ENCODE measurements at regions not wholly inside any gene's neighbourhood (a gene's known extent, or its start where the extent isn't known, plus 50 kb on each side); places are given as distances from the start of the nearest gene placed in this dataset.

DNA sequence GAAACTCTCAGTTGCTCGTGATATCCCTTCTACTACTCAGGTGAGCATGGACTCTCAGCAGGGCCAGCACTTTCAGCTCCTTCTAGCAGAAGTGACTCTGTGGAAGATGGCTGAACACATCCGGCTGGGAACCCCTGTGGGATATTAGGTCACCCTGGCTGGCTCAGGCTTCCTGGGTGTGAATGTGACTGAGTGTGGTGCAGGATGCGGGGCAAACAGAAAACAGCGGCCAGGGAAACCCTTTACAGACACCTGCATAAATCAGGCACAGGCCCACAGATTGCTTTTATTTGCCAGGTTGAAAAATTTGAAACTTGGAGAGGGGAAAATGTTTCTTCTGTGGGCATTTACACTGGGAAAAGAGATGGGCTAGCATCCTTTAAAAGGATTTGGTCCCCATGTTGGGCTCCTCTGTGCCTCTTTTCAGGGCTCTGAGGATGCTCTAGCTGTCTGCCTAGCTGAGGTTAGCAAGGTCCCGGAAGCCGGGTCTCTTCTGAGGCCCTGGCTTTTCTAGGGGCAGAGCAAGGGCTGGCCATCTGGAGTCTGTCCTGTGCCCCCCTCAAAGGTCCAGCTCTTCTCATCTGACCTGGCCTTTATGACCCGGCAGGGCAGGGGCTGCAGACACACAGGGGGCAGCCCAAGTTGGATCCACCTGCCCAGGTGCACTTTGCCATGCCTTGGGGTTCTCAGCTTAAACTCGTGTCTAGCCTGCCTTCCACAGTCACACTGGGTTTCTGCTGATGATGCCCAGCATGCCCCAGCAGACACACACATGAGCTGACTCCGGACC is 243.0 kb downstream of the SIPA1L2 start:
- H3K9me1 ChIP-seq (ENCODE audit: insufficient read depth, low read length), result peaks cover 2% of the 10 kb centered on the region
- H3K9me3 ChIP-seq (ENCODE audit: control insufficient read depth, insufficient read depth, low read length), result no peaks in the 10 kb centered on the region
- H3K56ac ChIP-seq (ENCODE audit: extremely low read depth, insufficient read depth, low read length), result no peak overlapping the region
- peaks cover 5% of the 10 kb centered on the region; the same call in 1 of the 2 replicates for H3K4me1 ChIP-seq (ENCODE audit: control insufficient read depth, insufficient read depth, low read length)
- no peak overlapping the region for H4K8ac ChIP-seq (ENCODE audit: low read depth in 2 of 2, low read length in 2 of 2)
- no peak overlapping the region for H2BK5ac ChIP-seq (ENCODE audit: low read depth, low read length, poor library complexity, severe bottlenecking)
- H3K4me2 ChIP-seq (ENCODE audit: low read depth, low read length), result no peak overlapping the region
- no peaks in the 10 kb centered on the region for H3K36me3 ChIP-seq (ENCODE audit: control insufficient read depth, insufficient read depth, low read length)
- H3K9ac ChIP-seq (ENCODE audit: low read depth, low read length), result no peak overlapping the region
- ATAC-seq (ENCODE audit: low read depth), result no peak
- H3K27ac ChIP-seq (ENCODE audit: insufficient read depth, low read length), result no peak overlapping the region
- dilution Hi-C loops (cut with HindIII; ENCODE audit: low sequenced_read_pairs, unreplicated experiment), result no loop called here
- H4K91ac ChIP-seq (ENCODE audit: insufficient read depth, low read depth, low read length), result no peak overlapping the region
- no peaks in the 10 kb centered on the region for H3K79me1 ChIP-seq (ENCODE audit: low read depth in 1 of 2, low read length in 2 of 2)
- DNase-seq, result no peak
- POLR2A ChIA-PET (ENCODE audit: unreplicated experiment), result no interaction called here
- H2BK20ac ChIP-seq (ENCODE audit: low read depth, low read length), result no peak overlapping the region
- no peak overlapping the region for H3K18ac ChIP-seq (ENCODE audit: low read depth, low read length)
- H4K20me1 ChIP-seq (ENCODE audit: insufficient read depth, low read length), result no peaks in the 10 kb centered on the region
- no peak overlapping the region for H2AFZ ChIP-seq (replicated peaks; ENCODE audit: low read length, poor library complexity)
- intact Hi-C loops (cut with micrococcal nuclease), result no loop called here
- no peak overlapping the region for H2AK9ac ChIP-seq (replicated peaks; ENCODE audit: low read depth, low read length, poor library complexity)
- no peak overlapping the region for H3K23ac ChIP-seq (ENCODE audit: low read depth, low read length)
- no peaks in the 10 kb centered on the region for H3K27me3 ChIP-seq (ENCODE audit: control insufficient read depth, insufficient read depth, low read length)
- CTCF ChIA-PET, result no interaction called here
- H3K4ac ChIP-seq (ENCODE audit: low read depth, low read length), result no peak overlapping the region
- BruUV-seq (replicated peaks), result no TSS peak
- no peak overlapping the region for H4K5ac ChIP-seq (ENCODE audit: low read depth, low read length)
- no peak overlapping the region for H3K14ac ChIP-seq (replicated peaks; ENCODE audit: low read depth, low read length)
- TF ChIP-seq BHLHE40 (IDR thresholded peaks at IDR 0.05; ENCODE audit: low read depth, low read length) (no peak), MAFK (IDR thresholded peaks at IDR 0.05; ENCODE audit: low read depth, low read length) (no peak), NFE2L2 (IDR thresholded peaks at IDR 0.05; ENCODE audit: low read depth, low read length) (no peak), MAZ (IDR thresholded peaks at IDR 0.05; ENCODE audit: borderline replicate concordance, low read depth, low read length) (no peak), MXI1 (IDR thresholded peaks at IDR 0.05; ENCODE audit: borderline replicate concordance, low read depth, low read length) (no peak), RCOR1 (IDR thresholded peaks at IDR 0.05; ENCODE audit: insufficient replicate concordance, low read length) (no peak), RFX5 (IDR thresholded peaks at IDR 0.05; ENCODE audit: low read depth, low read length) (no peak), SMC3 (IDR thresholded peaks at IDR 0.05; ENCODE audit: low read depth, low read length) (no peak), CEBPB (IDR thresholded peaks at IDR 0.05; ENCODE audit: low read depth, low read length) (no peak), FOS (IDR thresholded peaks at IDR 0.05; ENCODE audit: low read depth, low read length) (no peak), RAD21 (IDR thresholded peaks at IDR 0.05; ENCODE audit: low read length) (no peak)
- TF ChIP-seq, protein P1, sequence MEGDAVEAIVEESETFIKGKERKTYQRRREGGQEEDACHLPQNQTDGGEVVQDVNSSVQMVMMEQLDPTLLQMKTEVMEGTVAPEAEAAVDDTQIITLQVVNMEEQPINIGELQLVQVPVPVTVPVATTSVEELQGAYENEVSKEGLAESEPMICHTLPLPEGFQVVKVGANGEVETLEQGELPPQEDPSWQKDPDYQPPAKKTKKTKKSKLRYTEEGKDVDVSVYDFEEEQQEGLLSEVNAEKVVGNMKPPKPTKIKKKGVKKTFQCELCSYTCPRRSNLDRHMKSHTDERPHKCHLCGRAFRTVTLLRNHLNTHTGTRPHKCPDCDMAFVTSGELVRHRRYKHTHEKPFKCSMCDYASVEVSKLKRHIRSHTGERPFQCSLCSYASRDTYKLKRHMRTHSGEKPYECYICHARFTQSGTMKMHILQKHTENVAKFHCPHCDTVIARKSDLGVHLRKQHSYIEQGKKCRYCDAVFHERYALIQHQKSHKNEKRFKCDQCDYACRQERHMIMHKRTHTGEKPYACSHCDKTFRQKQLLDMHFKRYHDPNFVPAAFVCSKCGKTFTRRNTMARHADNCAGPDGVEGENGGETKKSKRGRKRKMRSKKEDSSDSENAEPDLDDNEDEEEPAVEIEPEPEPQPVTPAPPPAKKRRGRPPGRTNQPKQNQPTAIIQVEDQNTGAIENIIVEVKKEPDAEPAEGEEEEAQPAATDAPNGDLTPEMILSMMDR (conservative IDR thresholded peaks at IDR 0.05; ENCODE audit: low read depth, low read length), result no peak
- TF ChIP-seq, protein P2, sequence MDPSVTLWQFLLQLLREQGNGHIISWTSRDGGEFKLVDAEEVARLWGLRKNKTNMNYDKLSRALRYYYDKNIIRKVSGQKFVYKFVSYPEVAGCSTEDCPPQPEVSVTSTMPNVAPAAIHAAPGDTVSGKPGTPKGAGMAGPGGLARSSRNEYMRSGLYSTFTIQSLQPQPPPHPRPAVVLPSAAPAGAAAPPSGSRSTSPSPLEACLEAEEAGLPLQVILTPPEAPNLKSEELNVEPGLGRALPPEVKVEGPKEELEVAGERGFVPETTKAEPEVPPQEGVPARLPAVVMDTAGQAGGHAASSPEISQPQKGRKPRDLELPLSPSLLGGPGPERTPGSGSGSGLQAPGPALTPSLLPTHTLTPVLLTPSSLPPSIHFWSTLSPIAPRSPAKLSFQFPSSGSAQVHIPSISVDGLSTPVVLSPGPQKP (IDR thresholded peaks at IDR 0.05; ENCODE audit: borderline replicate concordance, low read depth, low read length), result no peak
- TF ChIP-seq, protein P3, sequence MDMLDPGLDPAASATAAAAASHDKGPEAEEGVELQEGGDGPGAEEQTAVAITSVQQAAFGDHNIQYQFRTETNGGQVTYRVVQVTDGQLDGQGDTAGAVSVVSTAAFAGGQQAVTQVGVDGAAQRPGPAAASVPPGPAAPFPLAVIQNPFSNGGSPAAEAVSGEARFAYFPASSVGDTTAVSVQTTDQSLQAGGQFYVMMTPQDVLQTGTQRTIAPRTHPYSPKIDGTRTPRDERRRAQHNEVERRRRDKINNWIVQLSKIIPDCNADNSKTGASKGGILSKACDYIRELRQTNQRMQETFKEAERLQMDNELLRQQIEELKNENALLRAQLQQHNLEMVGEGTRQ (IDR thresholded peaks at IDR 0.05; ENCODE audit: low read depth, low read length), result no peak
- 94% methylated on average over 4 of the region's 9 CpGs; no CpG with 5 or more reads in 1 of the 2 experiments for WGBS, 2 experiments (ENCODE audit: extremely low coverage in 2 of 2, insufficient read length in 1 of 2)
- no peak overlapping the region for H3K4me3 ChIP-seq (ENCODE audit: insufficient read depth, low read depth, low read length)
- in situ Hi-C loops (cut with MboI; ENCODE audit: low sequenced_read_pairs), result no loop called here
- no peak overlapping the region for H2BK15ac ChIP-seq (ENCODE audit: low read depth, low read length)
- H2AK5ac ChIP-seq (ENCODE audit: low read depth, low read length), result no peak overlapping the region
- H2BK120ac ChIP-seq (ENCODE audit: low read depth, low read length), result no peak overlapping the region

All from IMR-90 (cell line).